ENCODE measurements at regions not wholly inside any gene's neighbourhood (a gene's known extent, or its start where the extent isn't known, plus 50 kb on each side); places are given as distances from the start of the nearest gene placed in this dataset.

DNA sequence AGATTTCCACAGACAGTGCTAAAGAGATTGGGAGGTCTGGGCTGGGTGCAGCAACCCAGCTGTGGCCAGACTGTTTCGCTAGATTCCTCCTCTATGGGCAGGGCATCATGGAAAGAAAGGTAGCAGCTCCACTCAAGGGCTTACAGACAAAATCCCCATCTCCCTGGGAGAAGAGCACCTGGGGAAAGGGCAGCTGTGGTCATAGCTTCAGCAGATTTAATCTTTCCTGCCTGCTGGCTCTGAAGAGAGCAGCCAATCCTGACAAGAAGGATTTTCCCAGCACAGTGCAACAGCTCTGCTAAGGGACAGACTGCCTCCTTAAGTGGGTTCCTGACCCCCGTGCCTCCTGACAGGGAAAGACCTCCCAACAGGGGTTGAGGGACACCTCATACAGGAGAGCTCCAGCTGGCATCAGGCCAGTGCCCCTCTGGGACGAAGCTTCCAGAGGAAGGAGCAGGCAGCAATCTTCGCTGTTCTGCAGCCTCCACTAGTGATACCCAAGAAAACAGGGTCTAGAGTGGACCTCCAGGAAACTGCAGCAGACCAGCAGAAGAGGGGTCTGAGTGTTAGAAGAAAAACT lies 1379.3 kb upstream of the ACO1 start:
- TF ChIP-seq, protein P1, sequence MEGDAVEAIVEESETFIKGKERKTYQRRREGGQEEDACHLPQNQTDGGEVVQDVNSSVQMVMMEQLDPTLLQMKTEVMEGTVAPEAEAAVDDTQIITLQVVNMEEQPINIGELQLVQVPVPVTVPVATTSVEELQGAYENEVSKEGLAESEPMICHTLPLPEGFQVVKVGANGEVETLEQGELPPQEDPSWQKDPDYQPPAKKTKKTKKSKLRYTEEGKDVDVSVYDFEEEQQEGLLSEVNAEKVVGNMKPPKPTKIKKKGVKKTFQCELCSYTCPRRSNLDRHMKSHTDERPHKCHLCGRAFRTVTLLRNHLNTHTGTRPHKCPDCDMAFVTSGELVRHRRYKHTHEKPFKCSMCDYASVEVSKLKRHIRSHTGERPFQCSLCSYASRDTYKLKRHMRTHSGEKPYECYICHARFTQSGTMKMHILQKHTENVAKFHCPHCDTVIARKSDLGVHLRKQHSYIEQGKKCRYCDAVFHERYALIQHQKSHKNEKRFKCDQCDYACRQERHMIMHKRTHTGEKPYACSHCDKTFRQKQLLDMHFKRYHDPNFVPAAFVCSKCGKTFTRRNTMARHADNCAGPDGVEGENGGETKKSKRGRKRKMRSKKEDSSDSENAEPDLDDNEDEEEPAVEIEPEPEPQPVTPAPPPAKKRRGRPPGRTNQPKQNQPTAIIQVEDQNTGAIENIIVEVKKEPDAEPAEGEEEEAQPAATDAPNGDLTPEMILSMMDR (IDR thresholded peaks at IDR 0.05 in 2 of 3, conservative IDR thresholded peaks at IDR 0.05 in 1 of 3; ENCODE audit: borderline replicate concordance in 1 of 3, insufficient read depth in 1 of 3, low read depth in 2 of 3, low read length in 2 of 3): no peak
- TF ChIP-seq POLR2A (IDR thresholded peaks at IDR 0.05; ENCODE audit: borderline replicate concordance, extremely low read depth, insufficient read depth, insufficient read length) (no peak), EZH2 (IDR thresholded peaks at IDR 0.05) (no peak), POLR2AphosphoS5 (IDR thresholded peaks at IDR 0.05; ENCODE audit: low read depth, low read length) (no peak), ZFX (IDR thresholded peaks at IDR 0.05) (no peak), SRF (IDR thresholded peaks at IDR 0.05; ENCODE audit: low read depth) (no peak), EGR1 (IDR thresholded peaks at IDR 0.05; ENCODE audit: low read depth) (no peak), CEBPB (IDR thresholded peaks at IDR 0.05; ENCODE audit: low read depth) (no peak), YY1 (IDR thresholded peaks at IDR 0.05; ENCODE audit: extremely low read depth, insufficient replicate concordance, low read depth, low read length) (no peak), FOSL1 (IDR thresholded peaks at IDR 0.05; ENCODE audit: low read depth) (no peak)
- TF ChIP-seq, protein P2, sequence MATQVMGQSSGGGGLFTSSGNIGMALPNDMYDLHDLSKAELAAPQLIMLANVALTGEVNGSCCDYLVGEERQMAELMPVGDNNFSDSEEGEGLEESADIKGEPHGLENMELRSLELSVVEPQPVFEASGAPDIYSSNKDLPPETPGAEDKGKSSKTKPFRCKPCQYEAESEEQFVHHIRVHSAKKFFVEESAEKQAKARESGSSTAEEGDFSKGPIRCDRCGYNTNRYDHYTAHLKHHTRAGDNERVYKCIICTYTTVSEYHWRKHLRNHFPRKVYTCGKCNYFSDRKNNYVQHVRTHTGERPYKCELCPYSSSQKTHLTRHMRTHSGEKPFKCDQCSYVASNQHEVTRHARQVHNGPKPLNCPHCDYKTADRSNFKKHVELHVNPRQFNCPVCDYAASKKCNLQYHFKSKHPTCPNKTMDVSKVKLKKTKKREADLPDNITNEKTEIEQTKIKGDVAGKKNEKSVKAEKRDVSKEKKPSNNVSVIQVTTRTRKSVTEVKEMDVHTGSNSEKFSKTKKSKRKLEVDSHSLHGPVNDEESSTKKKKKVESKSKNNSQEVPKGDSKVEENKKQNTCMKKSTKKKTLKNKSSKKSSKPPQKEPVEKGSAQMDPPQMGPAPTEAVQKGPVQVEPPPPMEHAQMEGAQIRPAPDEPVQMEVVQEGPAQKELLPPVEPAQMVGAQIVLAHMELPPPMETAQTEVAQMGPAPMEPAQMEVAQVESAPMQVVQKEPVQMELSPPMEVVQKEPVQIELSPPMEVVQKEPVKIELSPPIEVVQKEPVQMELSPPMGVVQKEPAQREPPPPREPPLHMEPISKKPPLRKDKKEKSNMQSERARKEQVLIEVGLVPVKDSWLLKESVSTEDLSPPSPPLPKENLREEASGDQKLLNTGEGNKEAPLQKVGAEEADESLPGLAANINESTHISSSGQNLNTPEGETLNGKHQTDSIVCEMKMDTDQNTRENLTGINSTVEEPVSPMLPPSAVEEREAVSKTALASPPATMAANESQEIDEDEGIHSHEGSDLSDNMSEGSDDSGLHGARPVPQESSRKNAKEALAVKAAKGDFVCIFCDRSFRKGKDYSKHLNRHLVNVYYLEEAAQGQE (IDR thresholded peaks at IDR 0.05; ENCODE audit: low read depth): no peak
